GM10266 (cell line): ENCODE measurements at regions not wholly inside any gene's neighbourhood (a gene's known extent, or its start where the extent isn't known, plus 50 kb on each side); places are given as distances from the start of the nearest gene placed in this dataset.

Experiments
- DNase-seq: peaks from one replicate; pipeline ENCODE4 v3.0.0; 2012; ENCODE audit errors: extremely low spot score
- TF ChIP-seq, protein P1 (sequence below): IDR thresholded peaks from 2 replicates; pipeline ENCODE4 v1.5.1; 2012; ENCODE audit warnings: mild to moderate bottlenecking, low read depth; ENCODE audit not compliant: control insufficient read depth, insufficient read depth; ENCODE audit errors: missing control alignments

DNA sequence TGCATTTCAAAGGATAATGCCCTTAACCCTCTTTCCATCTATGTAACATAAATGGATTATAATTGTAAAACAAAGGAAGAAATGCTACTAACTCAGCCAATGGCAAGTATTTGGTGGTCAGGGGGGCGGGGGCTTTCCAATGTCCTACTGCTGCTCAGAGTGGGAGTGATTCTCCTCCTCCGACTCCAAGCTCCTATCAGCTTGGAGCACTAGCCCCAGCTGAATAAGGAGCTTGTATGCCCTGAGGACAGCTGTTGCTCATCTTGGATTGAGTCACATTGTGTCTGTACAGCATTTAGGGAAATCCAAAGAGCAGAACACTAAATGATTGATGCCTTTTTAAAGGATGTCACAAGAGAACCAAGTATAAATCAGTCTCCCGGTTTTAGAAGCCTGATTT, 105.6 kb upstream of the ZNF521 start:
- TF ChIP-seq, protein P1, sequence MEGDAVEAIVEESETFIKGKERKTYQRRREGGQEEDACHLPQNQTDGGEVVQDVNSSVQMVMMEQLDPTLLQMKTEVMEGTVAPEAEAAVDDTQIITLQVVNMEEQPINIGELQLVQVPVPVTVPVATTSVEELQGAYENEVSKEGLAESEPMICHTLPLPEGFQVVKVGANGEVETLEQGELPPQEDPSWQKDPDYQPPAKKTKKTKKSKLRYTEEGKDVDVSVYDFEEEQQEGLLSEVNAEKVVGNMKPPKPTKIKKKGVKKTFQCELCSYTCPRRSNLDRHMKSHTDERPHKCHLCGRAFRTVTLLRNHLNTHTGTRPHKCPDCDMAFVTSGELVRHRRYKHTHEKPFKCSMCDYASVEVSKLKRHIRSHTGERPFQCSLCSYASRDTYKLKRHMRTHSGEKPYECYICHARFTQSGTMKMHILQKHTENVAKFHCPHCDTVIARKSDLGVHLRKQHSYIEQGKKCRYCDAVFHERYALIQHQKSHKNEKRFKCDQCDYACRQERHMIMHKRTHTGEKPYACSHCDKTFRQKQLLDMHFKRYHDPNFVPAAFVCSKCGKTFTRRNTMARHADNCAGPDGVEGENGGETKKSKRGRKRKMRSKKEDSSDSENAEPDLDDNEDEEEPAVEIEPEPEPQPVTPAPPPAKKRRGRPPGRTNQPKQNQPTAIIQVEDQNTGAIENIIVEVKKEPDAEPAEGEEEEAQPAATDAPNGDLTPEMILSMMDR = no peak
- no peak for DNase-seq

DNA sequence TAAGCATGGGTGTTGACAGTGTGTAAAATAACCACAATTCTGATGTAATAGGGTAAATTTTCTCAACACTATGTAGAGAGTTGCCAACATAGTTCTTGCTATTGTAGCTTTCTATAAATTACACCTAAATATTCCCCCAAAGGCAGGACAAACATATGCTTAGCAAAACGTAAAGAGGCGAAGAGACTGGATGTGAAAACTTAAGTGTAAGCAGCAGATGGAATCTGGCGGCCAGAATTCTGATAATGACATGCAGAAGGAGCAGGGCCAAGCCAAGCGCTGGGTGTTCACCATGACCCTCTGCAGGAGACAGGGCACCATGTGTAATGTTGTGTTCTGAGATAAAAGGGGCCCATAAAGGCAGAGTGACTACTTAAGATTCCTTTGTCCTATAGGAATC, 105.2 kb upstream of the ZNF521 start:
- TF ChIP-seq, protein P1 = no peak
- no peak for DNase-seq

DNA sequence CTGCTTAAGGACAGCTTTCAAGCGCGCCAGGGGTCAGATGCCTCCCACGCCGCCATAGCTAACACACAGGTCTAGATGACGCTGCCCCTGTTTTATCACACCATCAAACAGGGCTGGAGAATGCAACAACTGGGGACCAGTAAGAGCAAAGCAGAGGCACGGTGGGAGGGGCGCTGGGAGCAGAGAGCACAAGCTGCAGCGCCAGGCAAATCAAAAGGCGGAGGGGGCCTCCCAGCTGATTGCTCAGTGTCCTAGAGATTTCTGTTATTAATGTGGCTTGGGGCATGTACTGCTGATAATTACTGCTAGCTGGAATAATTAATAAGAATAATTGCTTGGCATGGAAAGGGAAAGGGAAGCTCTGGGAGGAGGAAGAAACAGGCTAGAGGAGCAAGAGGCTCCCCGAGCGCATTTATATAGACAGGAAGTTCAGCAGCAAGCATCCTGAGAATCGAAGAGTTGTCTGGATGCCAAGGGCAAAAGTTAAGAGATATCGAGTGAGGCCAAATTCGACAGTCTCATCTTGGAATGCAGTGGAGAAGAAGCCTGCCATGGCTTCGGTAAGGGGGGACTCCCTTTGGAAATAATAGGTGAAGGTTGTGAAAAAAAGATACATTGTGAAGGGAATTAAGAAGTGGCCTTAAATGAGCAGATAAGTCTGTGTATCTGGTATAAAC, 104.5 kb upstream of the ZNF521 start:
- TF ChIP-seq, protein P1 = no peak

DNA sequence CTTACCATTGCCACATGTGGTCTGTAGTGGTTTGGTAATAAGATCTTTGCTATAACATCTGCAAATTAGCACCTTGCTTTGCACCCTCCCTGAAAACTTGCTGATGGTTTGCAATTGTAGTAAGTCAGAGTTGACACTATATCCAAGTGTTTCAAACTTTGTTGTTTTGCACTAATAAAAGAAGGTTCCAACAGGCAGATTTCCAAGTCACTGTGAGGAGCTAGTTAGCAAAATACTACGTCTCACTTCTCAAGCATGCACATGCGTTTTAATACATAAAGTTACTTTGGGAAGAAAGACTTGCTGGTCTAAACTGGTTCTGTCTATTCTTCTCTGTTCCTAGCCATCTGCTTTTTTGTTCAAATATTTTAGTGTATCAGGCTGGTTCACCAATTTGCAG, 103.7 kb upstream of the ZNF521 start:
- no peak for DNase-seq
- TF ChIP-seq, protein P1 = no peak

More for the DNA sequence above, 104.5 kb upstream of the ZNF521 start:
- no peak for DNase-seq

DNA sequence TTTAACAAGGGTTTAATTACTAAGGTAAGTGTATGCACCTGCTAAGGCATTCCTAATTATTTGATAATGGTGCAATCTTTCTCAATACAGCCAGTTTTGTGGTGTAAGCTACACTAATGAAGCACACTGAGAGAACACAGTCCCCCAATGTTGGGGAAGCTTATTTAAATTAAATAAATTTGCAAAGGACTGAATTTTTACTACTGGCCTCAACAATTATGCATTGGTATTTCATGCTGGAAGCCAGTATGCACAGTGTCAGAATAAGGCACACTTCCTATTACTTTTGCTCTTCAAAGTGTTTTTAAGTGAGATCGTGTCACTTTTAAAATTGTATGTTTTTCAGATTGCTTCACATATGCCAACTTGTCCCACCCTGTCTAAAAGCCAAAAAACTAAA, 103.2 kb upstream of the ZNF521 start:
- TF ChIP-seq, protein P1 = no peak
- DNase-seq = no peak

DNA sequence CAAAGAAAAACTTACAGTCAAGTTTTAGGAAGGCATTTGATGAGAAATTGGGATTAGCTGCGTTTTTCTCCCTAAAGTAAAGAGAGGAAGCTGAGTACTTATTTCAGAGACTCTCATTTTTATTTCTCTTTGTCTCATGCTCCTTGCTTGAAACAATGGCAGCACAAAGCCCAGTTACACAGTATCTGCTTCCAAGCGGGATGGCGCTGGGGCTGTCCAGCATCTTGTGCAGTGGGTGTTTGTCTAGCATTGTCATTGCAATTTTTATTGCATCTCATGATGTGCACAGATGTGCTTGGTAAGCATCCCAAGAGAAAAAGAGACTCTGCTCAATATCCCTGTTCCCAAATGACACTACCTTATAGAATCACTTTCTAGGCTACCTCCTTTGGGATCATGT, 102.8 kb upstream of the ZNF521 start:
- TF ChIP-seq, protein P1 = no peak
- DNase-seq = no peak

DNA sequence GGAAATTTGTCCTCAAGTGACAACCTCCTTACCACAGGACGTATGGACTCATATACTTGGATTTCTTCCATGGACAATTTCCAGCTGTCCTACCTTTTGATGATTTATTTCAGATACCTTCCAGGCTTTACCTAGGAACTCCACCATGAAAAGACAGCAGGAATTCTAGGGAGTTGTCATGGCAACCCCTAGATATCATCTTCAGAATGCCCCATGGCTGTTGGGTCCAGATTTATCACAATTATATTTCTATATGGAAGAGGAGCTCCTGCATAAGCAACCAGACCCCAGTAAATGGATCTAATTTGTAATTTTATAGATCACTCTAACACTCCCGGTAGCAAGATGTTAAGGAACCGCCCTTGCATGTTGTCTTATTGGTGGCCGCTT, 102.3 kb upstream of the ZNF521 start:
- TF ChIP-seq, protein P1 = no peak
- no peak for DNase-seq
